ENCODE measurements at regions not wholly inside any gene's neighbourhood (a gene's known extent, or its start where the extent isn't known, plus 50 kb on each side); places are given as distances from the start of the nearest gene placed in this dataset.
"Not testable (repeated sequence)": the region's sequence is repeated elsewhere in the genome, so short reads cannot be mapped to it uniquely, and the experiment has no call there.

DNA sequence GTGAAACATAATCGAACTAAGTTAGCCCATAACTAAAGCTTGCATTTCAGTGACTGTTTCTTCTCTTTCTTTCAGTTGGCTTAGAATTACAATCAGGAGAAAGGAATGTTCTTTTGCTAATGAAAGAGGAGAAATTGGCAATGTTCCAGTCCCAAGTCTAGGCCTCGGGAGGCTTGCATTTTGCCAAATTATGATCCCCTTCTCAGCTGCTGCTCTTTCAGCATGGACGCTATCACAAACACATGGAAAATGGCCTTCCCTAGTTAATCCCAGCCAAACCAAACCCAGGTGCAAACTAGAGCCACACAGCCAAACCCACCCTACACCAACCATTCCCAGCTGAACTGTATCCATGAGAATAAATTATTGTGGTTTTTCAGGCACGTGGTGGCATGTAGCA is 605.2 kb upstream of the LRRTM4 start:
- ATAC-seq (no peak), DNase-seq (ENCODE audit: low spot score) (no peak)

DNA sequence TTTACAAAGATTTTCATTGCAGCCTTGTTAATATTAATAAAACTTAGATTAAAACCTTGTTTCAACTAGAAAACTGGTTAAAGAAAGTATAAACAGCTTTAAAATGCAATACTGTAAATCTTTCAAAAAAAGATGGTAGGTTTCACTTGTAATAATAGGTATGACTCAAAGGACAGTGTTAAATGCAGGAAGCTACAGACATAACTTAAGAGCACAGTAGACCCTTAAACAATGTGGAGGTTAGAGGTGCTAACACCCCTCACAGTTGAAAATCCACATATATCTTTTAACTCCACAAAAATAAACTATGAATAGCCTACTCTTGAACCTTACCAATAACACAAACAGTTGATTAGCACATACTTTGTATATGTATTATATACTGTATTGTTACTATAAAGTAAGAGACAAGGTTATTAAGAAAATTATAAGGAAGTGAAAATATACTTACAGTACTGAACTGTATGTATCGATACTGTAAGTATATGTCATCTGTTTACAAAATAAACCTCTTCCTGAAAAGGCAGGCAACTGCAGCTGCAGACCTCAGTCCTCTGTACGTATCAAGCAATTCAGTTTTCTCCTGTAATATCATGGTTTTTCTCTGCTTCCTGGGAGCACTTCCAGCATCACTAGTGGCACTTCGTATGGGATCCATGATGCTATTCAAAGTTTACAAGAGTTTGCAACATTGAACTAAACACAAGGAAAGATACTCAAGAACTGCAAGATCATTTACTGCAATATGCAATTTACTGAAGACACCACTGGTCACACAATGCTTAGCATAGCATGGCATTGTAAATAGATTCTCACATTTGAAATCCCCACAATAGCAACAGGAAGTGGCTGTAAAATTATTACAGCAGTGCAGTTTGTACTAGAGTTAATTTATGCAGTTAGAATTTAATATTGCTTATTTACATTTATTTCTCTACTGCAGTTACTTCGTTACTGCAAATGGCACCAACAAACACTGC is 610.5 kb upstream of the LRRTM4 start:
- DNase-seq (ENCODE audit: low spot score), result no peak

GRCh38 chr2:78145395-78145996 is 623.3 kb upstream of the LRRTM4 start:
- no peak for DNase-seq (ENCODE audit: low spot score)
- ATAC-seq, result no peak

More for the DNA sequence above, 610.5 kb upstream of the LRRTM4 start:
- no peak for ATAC-seq

GRCh38 chr2:78145997-78146722 is 624.0 kb upstream of the LRRTM4 start:
- no peak for DNase-seq (ENCODE audit: low spot score)
- ATAC-seq, result no peak

- no peak for ATAC-seq
- no peak for DNase-seq (ENCODE audit: low spot score)
These were observed 625.3 kb upstream of the LRRTM4 start for GRCh38 chr2:78147466-78147865.

DNA sequence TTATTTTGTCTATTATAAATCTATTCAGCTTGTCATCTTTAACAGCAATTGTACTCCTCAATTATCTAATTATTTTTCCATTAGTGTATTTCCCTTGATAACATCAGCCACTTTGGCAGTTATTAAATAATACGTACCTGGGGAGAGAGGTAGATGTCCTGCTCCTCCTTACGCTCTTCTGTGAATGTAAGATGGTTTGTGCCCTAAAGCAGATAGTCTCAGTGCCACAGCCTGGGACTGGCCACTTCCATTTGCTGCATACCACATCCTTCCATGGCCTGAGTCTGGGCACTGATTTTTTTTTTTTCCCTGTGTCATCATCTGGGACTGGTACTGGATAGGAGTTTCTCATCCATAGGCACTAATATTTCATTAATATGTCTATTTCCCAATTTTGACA is 632.4 kb upstream of the LRRTM4 start:
- DNase-seq (ENCODE audit: low spot score), result no peak
- ATAC-seq, result no peak

DNA sequence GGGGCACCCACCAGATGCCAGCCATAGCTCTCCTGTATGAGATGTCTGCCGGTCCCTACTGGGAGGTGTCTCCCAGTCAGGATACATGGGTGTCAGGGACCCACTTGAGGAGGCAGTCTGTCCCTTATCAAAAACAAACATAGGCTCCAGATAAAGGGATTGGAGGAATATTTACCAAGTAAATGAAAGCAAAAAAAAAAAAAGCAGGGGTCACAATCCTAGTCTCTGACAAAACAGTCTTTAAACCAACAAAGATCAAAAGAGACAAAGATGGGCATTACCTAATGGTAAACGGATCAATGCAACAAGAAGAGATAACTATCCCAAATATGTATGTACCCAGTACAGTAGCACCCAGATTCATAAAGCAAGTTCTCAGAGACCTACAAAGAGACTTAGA is 640.0 kb upstream of the LRRTM4 start:
- DNase-seq (ENCODE audit: low spot score), result no peak
- ATAC-seq, result no peak

DNA sequence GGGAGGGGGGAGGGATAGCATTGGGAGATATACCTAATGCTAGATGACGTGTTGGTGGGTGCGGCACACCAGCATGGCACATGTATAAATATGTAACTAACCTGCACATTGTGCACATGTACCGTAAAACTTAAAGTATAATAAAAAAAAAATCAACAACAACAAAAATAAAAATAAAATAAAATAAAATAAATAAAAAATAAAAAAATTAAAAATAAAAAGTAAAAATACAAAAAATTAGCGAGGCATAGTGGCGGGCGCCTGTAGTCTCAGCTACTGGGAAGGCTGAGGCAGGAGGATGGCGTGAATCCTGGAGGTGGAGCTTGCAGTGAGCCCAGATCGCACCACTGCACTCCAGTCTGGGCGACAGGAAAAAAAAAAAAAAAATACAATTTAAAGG is 650.0 kb upstream of the LRRTM4 start:
- not testable (repeated sequence) for ATAC-seq; DNase-seq (ENCODE audit: low spot score)

GRCh38 chr2:78175645-78176044 is 653.5 kb upstream of the LRRTM4 start:
- ATAC-seq, result no peak
- DNase-seq (ENCODE audit: low spot score), result no peak

DNA sequence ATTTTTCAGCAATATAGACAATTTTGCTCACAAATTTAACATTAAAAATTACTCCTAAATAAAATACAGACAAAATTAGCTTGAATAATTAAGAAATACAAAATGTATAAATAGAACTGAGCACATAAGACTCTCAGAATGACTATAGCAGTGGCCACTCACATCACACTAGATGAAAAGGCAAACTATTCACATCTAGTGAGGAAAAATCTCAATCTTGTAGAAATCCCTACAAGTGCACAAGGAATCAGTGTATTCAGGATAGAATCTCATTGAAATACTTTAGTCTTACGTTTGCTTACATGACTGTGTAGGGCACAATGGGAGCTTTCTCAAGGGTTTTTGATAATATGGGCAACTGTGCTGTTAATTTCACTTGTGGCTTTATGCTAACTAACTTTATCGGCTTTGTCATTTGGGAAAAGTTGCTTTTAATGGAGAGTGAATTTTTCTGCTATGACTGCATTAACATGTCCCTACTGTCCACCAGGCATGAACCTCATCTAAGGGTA is 678.9 kb upstream of the LRRTM4 start:
- DNase-seq (ENCODE audit: low spot score) (no peak), ATAC-seq (no peak)

DNA sequence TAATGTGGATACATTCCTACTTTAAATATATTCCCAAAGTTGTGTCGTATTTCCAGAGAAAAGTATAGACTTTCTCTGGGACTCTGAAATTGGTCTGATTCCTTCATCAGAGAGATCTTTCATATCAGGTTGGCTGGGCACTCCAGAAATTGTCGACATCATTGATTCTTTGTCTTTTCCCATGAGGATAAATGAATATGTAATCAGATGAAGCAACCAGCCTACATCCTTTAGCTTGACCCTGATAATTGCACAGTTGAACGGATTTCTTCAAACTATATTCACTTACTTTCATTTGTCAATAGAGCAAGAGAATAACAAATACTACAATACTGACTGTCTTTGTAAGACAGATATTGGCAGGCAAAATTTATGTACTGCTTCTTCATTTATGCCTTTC is 680.2 kb upstream of the LRRTM4 start:
- DNase-seq (ENCODE audit: low spot score) (no peak), ATAC-seq (no peak)

- DNase-seq (ENCODE audit: low spot score), result no peak
- ATAC-seq, result no peak
These were observed 681.0 kb upstream of the LRRTM4 start for GRCh38 chr2:78202986-78203670.

DNA sequence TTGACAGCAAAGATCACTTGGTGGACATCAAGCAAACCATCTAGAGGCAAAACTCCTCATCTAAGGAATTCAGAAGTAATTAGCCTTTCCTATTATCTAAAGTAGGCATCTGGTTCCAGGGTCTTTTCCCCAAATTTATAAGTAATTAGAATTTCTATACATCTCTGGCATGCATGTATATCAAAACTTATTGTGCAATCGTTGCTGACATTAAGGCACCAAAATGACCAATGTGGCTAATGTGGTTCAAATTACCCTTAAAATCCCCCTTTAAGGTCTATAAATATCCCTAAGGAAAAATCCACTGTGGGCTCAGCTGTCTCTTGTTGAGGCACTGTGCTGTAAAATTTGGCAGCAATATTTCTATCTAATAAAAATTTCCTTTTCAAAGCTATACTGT is 695.9 kb upstream of the LRRTM4 start:
- no peak for ATAC-seq
- DNase-seq (ENCODE audit: low spot score), result no peak

DNA sequence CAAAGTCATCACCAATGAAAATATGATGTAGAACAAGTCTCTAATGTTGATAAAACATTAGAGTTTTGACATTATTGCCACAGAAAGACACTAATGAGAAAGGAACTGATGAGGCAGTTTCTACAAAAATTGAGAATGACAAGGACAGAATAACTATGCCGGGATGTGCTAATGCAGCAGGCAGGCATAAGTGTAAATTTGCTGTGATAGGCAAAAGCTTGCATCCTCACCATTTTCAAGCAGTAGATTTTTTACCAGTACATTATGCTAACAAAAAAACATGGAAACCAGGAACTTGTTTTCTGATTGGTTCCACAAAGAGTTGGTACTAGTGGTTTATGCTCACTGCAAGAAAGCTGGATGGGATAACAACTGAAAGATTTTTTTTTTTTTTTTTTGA is 715.5 kb upstream of the LRRTM4 start:
- DNase-seq (ENCODE audit: low spot score) (no peak), ATAC-seq (no peak)

- ATAC-seq (no peak), DNase-seq (ENCODE audit: low spot score) (no peak)
These were observed 723.4 kb upstream of the LRRTM4 start for GRCh38 chr2:78245394-78246135.

- DNase-seq (ENCODE audit: low spot score) (no peak), ATAC-seq (no peak)
These were observed 729.5 kb upstream of the LRRTM4 start for GRCh38 chr2:78251708-78252107.

GRCh38 chr2:78260861-78261260 is 738.7 kb upstream of the LRRTM4 start:
- no peak for ATAC-seq
- no peak for DNase-seq (ENCODE audit: low spot score)

GRCh38 chr2:78261454-78261853 is 739.3 kb upstream of the LRRTM4 start:
- ATAC-seq (no peak), DNase-seq (ENCODE audit: low spot score) (no peak)

- not testable (repeated sequence) for DNase-seq (ENCODE audit: low spot score); ATAC-seq
These were observed 739.9 kb upstream of the LRRTM4 start for GRCh38 chr2:78262089-78262488.

GRCh38 chr2:78262713-78263375 is 740.7 kb upstream of the LRRTM4 start:
- no peak for ATAC-seq
- DNase-seq (ENCODE audit: low spot score), result no peak

Measured in left lobe of liver (tissue), 2 donors.